GM23338 (cell line): ENCODE measurements at regions not wholly inside any gene's neighbourhood (a gene's known extent, or its start where the extent isn't known, plus 50 kb on each side); places are given as distances from the start of the nearest gene placed in this dataset.

ENCODE experiments used
- ATAC-seq: fragments of 200-7000 bp; cut with Tn5 transposase; 3 replicates; pipeline ENCODE4 v1.9.1; 2020
- DNase-seq: peaks from one replicate; pipeline ENCODE4 v3.0.0-alpha.2; 2015; ENCODE audit warnings: low spot score
- H2AFZ ChIP-seq: fragments of 200-600 bp; sonication (generic); 2 replicates; pipeline ENCODE4 v1.8.0; 2016; ENCODE audit warnings: antibody characterized with exemption, mild to moderate bottlenecking, moderate library complexity
- H3F3A ChIP-seq: fragments of 200-600 bp; sonication (generic); replicated peaks from 2 replicates; pipeline ENCODE4 v1.8.0; 2017; ENCODE audit warnings: antibody characterized with exemption, mixed run types, low read depth
- H3K27ac ChIP-seq: fragments of 200-600 bp; sonication (generic); 2 replicates; pipeline ENCODE4 v1.6.1; 2016; ENCODE audit warnings: low read depth
- H3K27me3 ChIP-seq: fragments of 200-600 bp; sonication (generic); 2 replicates; pipeline ENCODE4 v1.8.0; 2016; ENCODE audit warnings: mild to moderate bottlenecking, mixed run types, moderate library complexity; ENCODE audit not compliant: insufficient read depth
- H3K36me3 ChIP-seq: fragments of 200-600 bp; sonication (generic); 2 replicates; pipeline ENCODE4 v1.8.0; 2016; ENCODE audit warnings: mild to moderate bottlenecking; ENCODE audit not compliant: insufficient read depth
- H3K4me1 ChIP-seq: fragments of 200-600 bp; sonication (generic); 2 replicates; pipeline ENCODE4 v1.8.0; 2016; ENCODE audit warnings: mild to moderate bottlenecking, moderate library complexity; ENCODE audit not compliant: insufficient read depth
- H3K4me2 ChIP-seq: fragments of 200-600 bp; sonication (generic); 2 replicates; pipeline ENCODE4 v1.7.1; 2017; ENCODE audit warnings: mixed run types
- H3K4me3 ChIP-seq: fragments of 200-600 bp; sonication (generic); 2 replicates; pipeline ENCODE4 v1.6.1; 2016; ENCODE audit warnings: mixed run types
- H3K79me2 ChIP-seq: fragments of 200-600 bp; sonication (generic); replicated peaks from 2 replicates; pipeline ENCODE4 v1.8.0; 2017; ENCODE audit warnings: mild to moderate bottlenecking; ENCODE audit not compliant: insufficient read depth
- H3K9me2 ChIP-seq: fragments of 200-600 bp; sonication (generic); 2 replicates; pipeline ENCODE4 v1.8.0; 2017; ENCODE audit not compliant: insufficient read depth
- H4K20me1 ChIP-seq: fragments of 200-600 bp; sonication (generic); replicated peaks from 2 replicates; pipeline ENCODE4 v1.8.0; 2017; ENCODE audit warnings: mild to moderate bottlenecking; ENCODE audit not compliant: insufficient read depth
- H3K27ac Mint-ChIP-seq: 2 replicates; pipeline ENCODE4 v1.8.0; 2020; ENCODE audit warnings: inconsistent platforms, mild to moderate bottlenecking, moderate library complexity, mixed read lengths
- H3K27me3 Mint-ChIP-seq: 3 replicates; pipeline ENCODE4 v1.8.0; 2022; ENCODE audit warnings: low read depth, mild to moderate bottlenecking, moderate library complexity, mixed read lengths, inconsistent platforms; ENCODE audit not compliant: insufficient read depth, poor library complexity
- H3K36me3 Mint-ChIP-seq: 3 replicates; pipeline ENCODE4 v1.8.0; 2021; ENCODE audit warnings: low read depth, mild to moderate bottlenecking, inconsistent platforms, moderate library complexity, mixed read lengths
- H3K4me1 Mint-ChIP-seq: 3 replicates; pipeline ENCODE4 v1.8.0; 2020; ENCODE audit warnings: mild to moderate bottlenecking, inconsistent platforms, mixed read lengths
- H3K4me3 Mint-ChIP-seq: 3 replicates; pipeline ENCODE4 v1.8.0; 2021; ENCODE audit warnings: moderate library complexity, mild to moderate bottlenecking, inconsistent platforms, mixed read lengths
- H3K9me3 Mint-ChIP-seq: 3 replicates; pipeline ENCODE4 v1.8.0; 2020; ENCODE audit warnings: moderate library complexity, mild to moderate bottlenecking, inconsistent platforms, mixed read lengths
- CREB1 ChIP-seq: fragments of 250-450 bp; sonication (Bioruptor Pico); IDR thresholded peaks from 2 replicates; pipeline ENCODE4 v1.5.0; 2020; ENCODE audit warnings: low read depth, mild to moderate bottlenecking, moderate library complexity
- CTCF ChIP-seq, 2 experiments: fragments of 200-600 bp in 1 of 2; sonication (generic) in 1 of 2; conservative IDR thresholded peaks; 2 replicates each; pipeline versions ENCODE4 v1.5.1 to v1.6.1; 2016 to 2017; ENCODE audit warnings: antibody characterized with exemption in 2 of 2, low read depth in 2 of 2, mild to moderate bottlenecking in 2 of 2, moderate library complexity in 1 of 2
- EZH2phosphoT487 ChIP-seq: fragments of 200-600 bp; sonication (generic); IDR thresholded peaks from one replicate; pipeline ENCODE4 v1.8.1; 2018; ENCODE audit warnings: antibody characterized with exemption; ENCODE audit not compliant: unreplicated experiment
- JUNB ChIP-seq: IDR thresholded peaks from one replicate; pipeline ENCODE4 v1.6.1; 2016; ENCODE audit warnings: antibody characterized with exemption; ENCODE audit not compliant: unreplicated experiment
- POLR2AphosphoS5 ChIP-seq: IDR thresholded peaks from 2 replicates; pipeline ENCODE4 v1.6.1; 2016; ENCODE audit warnings: antibody characterized with exemption, low read depth
- STAT1 ChIP-seq: IDR thresholded peaks from one replicate; pipeline ENCODE4 v1.6.1; 2016; ENCODE audit warnings: antibody characterized with exemption; ENCODE audit not compliant: unreplicated experiment
- ZNF114 ChIP-seq: fragments of 250-450 bp; sonication (Bioruptor Pico); IDR thresholded peaks from 2 replicates; pipeline ENCODE4 v1.5.0; 2020; ENCODE audit warnings: mild to moderate bottlenecking, moderate library complexity
- ZNF331 ChIP-seq: fragments of 250-450 bp; sonication (Bioruptor Pico); IDR thresholded peaks from 2 replicates; pipeline ENCODE4 v1.5.0; 2020; ENCODE audit warnings: low read depth, mild to moderate bottlenecking, moderate library complexity
- ZNF462 ChIP-seq: fragments of 250-450 bp; sonication (Bioruptor Pico); IDR thresholded peaks from 2 replicates; pipeline ENCODE4 v1.5.0; 2020; ENCODE audit warnings: mild to moderate bottlenecking, moderate library complexity
- TF ChIP-seq, protein P1 (sequence below): IDR thresholded peaks from 2 replicates; pipeline ENCODE4 v1.6.1; 2016; ENCODE audit warnings: antibody characterized with exemption

GRCh38 chr4:178288462-178288861 is 846.2 kb upstream of the AGA start:
- peaks cover 3% of the 10 kb centered on the region; the same call in 2 of the 3 replicates for H3K9me3 Mint-ChIP-seq
- Histone ChIP-seq H3K36me3 (no peaks in the 10 kb centered on the region), H3K4me2 (no peak overlapping the region), H3K27ac (no peak overlapping the region), H3K4me3 (no peak overlapping the region), H3F3A (no peaks in the 10 kb centered on the region), H4K20me1 (no peaks in the 10 kb centered on the region), H2AFZ (no peak overlapping the region), H3K9me2 (peaks cover 17% of the 10 kb centered on the region; the same call in 1 of the 2 replicates), H3K79me2 (no peaks in the 10 kb centered on the region), H3K27me3 (no peaks in the 10 kb centered on the region), H3K4me1 (no peaks in the 10 kb centered on the region)
- ATAC-seq (no peak), DNase-seq (no peak)
- no peaks in the 10 kb centered on the region for H3K4me1 Mint-ChIP-seq
- TF ChIP-seq JUNB, result no peak
- TF ChIP-seq CREB1 (CRISPR knock-in tag), result no peak
- no peak for TF ChIP-seq STAT1
- TF ChIP-seq ZNF462 (CRISPR knock-in tag), result no peak
- TF ChIP-seq ZNF114 (CRISPR knock-in tag), result no peak
- TF ChIP-seq ZNF331 (CRISPR knock-in tag), result no peak
- TF ChIP-seq POLR2AphosphoS5, result no peak
- TF ChIP-seq CTCF (conservative IDR thresholded peaks at IDR 0.05; ENCODE audit: low read depth in 2 of 2), result no peak
- TF ChIP-seq EZH2phosphoT487, result no peak
- TF ChIP-seq, protein P1, sequence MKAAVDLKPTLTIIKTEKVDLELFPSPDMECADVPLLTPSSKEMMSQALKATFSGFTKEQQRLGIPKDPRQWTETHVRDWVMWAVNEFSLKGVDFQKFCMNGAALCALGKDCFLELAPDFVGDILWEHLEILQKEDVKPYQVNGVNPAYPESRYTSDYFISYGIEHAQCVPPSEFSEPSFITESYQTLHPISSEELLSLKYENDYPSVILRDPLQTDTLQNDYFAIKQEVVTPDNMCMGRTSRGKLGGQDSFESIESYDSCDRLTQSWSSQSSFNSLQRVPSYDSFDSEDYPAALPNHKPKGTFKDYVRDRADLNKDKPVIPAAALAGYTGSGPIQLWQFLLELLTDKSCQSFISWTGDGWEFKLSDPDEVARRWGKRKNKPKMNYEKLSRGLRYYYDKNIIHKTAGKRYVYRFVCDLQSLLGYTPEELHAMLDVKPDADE, result no peak
- H3K27ac Mint-ChIP-seq, result no peak overlapping the region
- H3K27me3 Mint-ChIP-seq, result no peaks in the 10 kb centered on the region
- peaks cover 2% of the 10 kb centered on the region; the same call in 1 of the 3 replicates for H3K36me3 Mint-ChIP-seq
- H3K4me3 Mint-ChIP-seq, result no peak overlapping the region
